Spleen (tissue), 7 donors: ENCODE measurements at regions not wholly inside any gene's neighbourhood (a gene's known extent, or its start where the extent isn't known, plus 50 kb on each side); places are given as distances from the start of the nearest gene placed in this dataset.

Source experiments
- POLR2A ChIP-seq, 3 donors: fragments of 450-650 bp; IDR thresholded peaks; one replicate each; pipeline ENCODE4 v1.5.1; 2017; ENCODE audit warnings: antibody characterized with exemption in 3 of 3, mild to moderate bottlenecking in 1 of 3
- TF ChIP-seq, protein P1 (sequence below), 11 experiments: fragments of 200-600 bp in 7 of 11; fragments of 450-650 bp in 4 of 11; sonication (generic) in 4 of 11; IDR thresholded peaks in 8 of 11; conservative IDR thresholded peaks in 3 of 11; 1 replicate in 7 of 11; 2 replicates in 4 of 11; pipeline versions ENCODE4 v1.4.0 to v1.8.0; 2016 to 2021; ENCODE audit warnings: antibody characterized with exemption in 11 of 11, inconsistent platforms in 4 of 11, mild to moderate bottlenecking in 1 of 11
- donor health status: DM: no; HTN: no; CAD: no; lungs with moderate emphysema.
- donor health status: DM: no; HTN: no; CAD: no.
- donor health status: DM: no; HTN: no; CAD: no.

DNA sequence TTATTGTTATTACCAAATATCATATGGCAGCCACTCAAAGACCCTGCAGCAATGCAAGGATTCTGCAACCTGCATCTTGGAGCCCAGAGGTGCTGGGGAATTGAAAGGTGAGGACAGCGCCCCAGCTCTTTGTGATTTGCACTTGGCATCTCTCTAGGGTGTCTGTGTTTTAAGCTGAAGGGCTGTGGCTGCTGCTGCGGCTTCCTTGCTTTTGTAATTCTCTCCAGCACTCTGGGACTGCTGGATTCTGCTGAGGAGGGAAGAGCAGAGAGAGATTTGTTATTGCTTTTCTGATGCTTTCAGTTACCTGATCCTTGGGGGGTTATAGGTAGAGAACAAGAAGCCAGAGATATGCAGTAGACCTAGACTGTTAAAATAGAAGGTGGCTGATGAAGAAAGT, 562.4 kb downstream of the EBF1 start:
- TF ChIP-seq, protein P1, sequence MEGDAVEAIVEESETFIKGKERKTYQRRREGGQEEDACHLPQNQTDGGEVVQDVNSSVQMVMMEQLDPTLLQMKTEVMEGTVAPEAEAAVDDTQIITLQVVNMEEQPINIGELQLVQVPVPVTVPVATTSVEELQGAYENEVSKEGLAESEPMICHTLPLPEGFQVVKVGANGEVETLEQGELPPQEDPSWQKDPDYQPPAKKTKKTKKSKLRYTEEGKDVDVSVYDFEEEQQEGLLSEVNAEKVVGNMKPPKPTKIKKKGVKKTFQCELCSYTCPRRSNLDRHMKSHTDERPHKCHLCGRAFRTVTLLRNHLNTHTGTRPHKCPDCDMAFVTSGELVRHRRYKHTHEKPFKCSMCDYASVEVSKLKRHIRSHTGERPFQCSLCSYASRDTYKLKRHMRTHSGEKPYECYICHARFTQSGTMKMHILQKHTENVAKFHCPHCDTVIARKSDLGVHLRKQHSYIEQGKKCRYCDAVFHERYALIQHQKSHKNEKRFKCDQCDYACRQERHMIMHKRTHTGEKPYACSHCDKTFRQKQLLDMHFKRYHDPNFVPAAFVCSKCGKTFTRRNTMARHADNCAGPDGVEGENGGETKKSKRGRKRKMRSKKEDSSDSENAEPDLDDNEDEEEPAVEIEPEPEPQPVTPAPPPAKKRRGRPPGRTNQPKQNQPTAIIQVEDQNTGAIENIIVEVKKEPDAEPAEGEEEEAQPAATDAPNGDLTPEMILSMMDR (IDR thresholded peaks at IDR 0.05 in 8 of 11, conservative IDR thresholded peaks at IDR 0.05 in 3 of 11) = no peak
- no peak for TF ChIP-seq POLR2A (IDR thresholded peaks at IDR 0.05)
